ENCODE measurements at regions not wholly inside any gene's neighbourhood (a gene's known extent, or its start where the extent isn't known, plus 50 kb on each side); places are given as distances from the start of the nearest gene placed in this dataset.

GRCh38 chr20:12111431-12112088, 193.9 kb downstream of the BTBD3 start:
- TF ChIP-seq, protein P1, sequence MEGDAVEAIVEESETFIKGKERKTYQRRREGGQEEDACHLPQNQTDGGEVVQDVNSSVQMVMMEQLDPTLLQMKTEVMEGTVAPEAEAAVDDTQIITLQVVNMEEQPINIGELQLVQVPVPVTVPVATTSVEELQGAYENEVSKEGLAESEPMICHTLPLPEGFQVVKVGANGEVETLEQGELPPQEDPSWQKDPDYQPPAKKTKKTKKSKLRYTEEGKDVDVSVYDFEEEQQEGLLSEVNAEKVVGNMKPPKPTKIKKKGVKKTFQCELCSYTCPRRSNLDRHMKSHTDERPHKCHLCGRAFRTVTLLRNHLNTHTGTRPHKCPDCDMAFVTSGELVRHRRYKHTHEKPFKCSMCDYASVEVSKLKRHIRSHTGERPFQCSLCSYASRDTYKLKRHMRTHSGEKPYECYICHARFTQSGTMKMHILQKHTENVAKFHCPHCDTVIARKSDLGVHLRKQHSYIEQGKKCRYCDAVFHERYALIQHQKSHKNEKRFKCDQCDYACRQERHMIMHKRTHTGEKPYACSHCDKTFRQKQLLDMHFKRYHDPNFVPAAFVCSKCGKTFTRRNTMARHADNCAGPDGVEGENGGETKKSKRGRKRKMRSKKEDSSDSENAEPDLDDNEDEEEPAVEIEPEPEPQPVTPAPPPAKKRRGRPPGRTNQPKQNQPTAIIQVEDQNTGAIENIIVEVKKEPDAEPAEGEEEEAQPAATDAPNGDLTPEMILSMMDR (IDR thresholded peaks at IDR 0.05) = no peak
- no peak for TF ChIP-seq POLR2A (IDR thresholded peaks at IDR 0.05)
